ENCODE measurements at regions not wholly inside any gene's neighbourhood (a gene's known extent, or its start where the extent isn't known, plus 50 kb on each side); places are given as distances from the start of the nearest gene placed in this dataset.

- no peak for DNase-seq
- Histone ChIP-seq H3K4me3 (no peak overlapping the region), H3K9ac (ENCODE audit: insufficient read depth in 1 of 2, low read length in 2 of 2) (no peak overlapping the region), H3K27ac (ENCODE audit: low read depth in 1 of 2, low read length in 1 of 2) (no peak overlapping the region), H3K4me1 (ENCODE audit: control insufficient read depth in 5 of 5, insufficient read depth in 5 of 5, low read length in 5 of 5) (no peaks in the 10 kb centered on the region), H3K9me3 (ENCODE audit: control insufficient read depth in 4 of 4, insufficient read depth in 3 of 4, low read length in 3 of 4) (peaks cover 0 to 3% (median 0%) of the 10 kb centered on the region in 4 donors), H3K36me3 (ENCODE audit: control insufficient read depth in 4 of 4, insufficient read depth in 4 of 4, low read length in 4 of 4) (no peaks in the 10 kb centered on the region), H3K27me3 (ENCODE audit: control insufficient read depth in 3 of 3, insufficient read depth in 3 of 3, low read length in 2 of 3) (no peaks in the 10 kb centered on the region)
- TF ChIP-seq CTCF (IDR thresholded peaks at IDR 0.05; ENCODE audit: control extremely low read depth, extremely low read depth) = no peak
- ATAC-seq (ENCODE audit: insufficient read depth, low FRiP score) = no peak
Measured at GRCh38 chr11:111104185-111104584, 141.3 kb upstream of the POU2AF2 start.

GRCh38 chr11:111101881-111102280 lies 143.6 kb upstream of the POU2AF2 start:
- DNase-seq (peak in 2 of 3 donors; percentile 67 to 76), ATAC-seq (ENCODE audit: insufficient read depth, low FRiP score) (no peak)
- Histone ChIP-seq H3K4me1 (ENCODE audit: control insufficient read depth in 5 of 5, insufficient read depth in 5 of 5, low read length in 5 of 5) (peaks cover 0 to 1% (median 0%) of the 10 kb centered on the region in 5 donors), H3K4me3 (no peak overlapping the region), H3K9me3 (ENCODE audit: control insufficient read depth in 4 of 4, insufficient read depth in 3 of 4, low read length in 3 of 4) (peaks cover 0 to 3% (median 0%) of the 10 kb centered on the region in 4 donors), H3K9ac (ENCODE audit: insufficient read depth in 1 of 2, low read length in 2 of 2) (no peak overlapping the region), H3K27me3 (ENCODE audit: control insufficient read depth in 3 of 3, insufficient read depth in 3 of 3, low read length in 2 of 3) (no peaks in the 10 kb centered on the region), H3K27ac (ENCODE audit: low read depth in 1 of 2, low read length in 1 of 2) (no peak overlapping the region), H3K36me3 (ENCODE audit: control insufficient read depth in 4 of 4, insufficient read depth in 4 of 4, low read length in 4 of 4) (no peaks in the 10 kb centered on the region)
- no peak for TF ChIP-seq CTCF (IDR thresholded peaks at IDR 0.05; ENCODE audit: control extremely low read depth, extremely low read depth)
- WGBS, 2 donors = 74 to 87% methylated on average over 3 of the region's 3 CpGs

GRCh38 chr11:111099028-111099713 lies 146.4 kb upstream of the POU2AF2 start:
- no peaks in the 10 kb centered on the region for H3K36me3 ChIP-seq (ENCODE audit: control insufficient read depth in 4 of 4, insufficient read depth in 4 of 4, low read length in 4 of 4)
- peaks cover 0 to 3% (median 0%) of the 10 kb centered on the region in 5 donors for H3K4me1 ChIP-seq (ENCODE audit: control insufficient read depth in 5 of 5, insufficient read depth in 5 of 5, low read length in 5 of 5)
- TF ChIP-seq CTCF (IDR thresholded peaks at IDR 0.05; ENCODE audit: control extremely low read depth, extremely low read depth) = no peak
- no peak overlapping the region for H3K9ac ChIP-seq (ENCODE audit: insufficient read depth in 1 of 2, low read length in 2 of 2)
- peaks cover 0 to 3% (median 0%) of the 10 kb centered on the region in 4 donors for H3K9me3 ChIP-seq (ENCODE audit: control insufficient read depth in 4 of 4, insufficient read depth in 3 of 4, low read length in 3 of 4)
- WGBS, 2 donors = 82 to 87% methylated on average over 2 of the region's 2 CpGs
- DNase-seq (no peak), ATAC-seq (ENCODE audit: insufficient read depth, low FRiP score) (no peak)
- no peak overlapping the region for H3K27ac ChIP-seq (ENCODE audit: low read depth in 1 of 2, low read length in 1 of 2)
- H3K27me3 ChIP-seq (ENCODE audit: control insufficient read depth in 3 of 3, insufficient read depth in 3 of 3, low read length in 2 of 3) = no peaks in the 10 kb centered on the region
- no peak overlapping the region for H3K4me3 ChIP-seq

- TF ChIP-seq CTCF (IDR thresholded peaks at IDR 0.05; ENCODE audit: control extremely low read depth, extremely low read depth) = no peak
- no peak overlapping the region for H3K27ac ChIP-seq (ENCODE audit: low read depth in 1 of 2, low read length in 1 of 2)
- no peaks in the 10 kb centered on the region for H3K36me3 ChIP-seq (ENCODE audit: control insufficient read depth in 4 of 4, insufficient read depth in 4 of 4, low read length in 4 of 4)
- H3K27me3 ChIP-seq (ENCODE audit: control insufficient read depth in 3 of 3, insufficient read depth in 3 of 3, low read length in 2 of 3) = no peaks in the 10 kb centered on the region
- DNase-seq (no peak), ATAC-seq (ENCODE audit: insufficient read depth, low FRiP score) (no peak)
- peaks cover 0 to 3% (median 0%) of the 10 kb centered on the region in 5 donors for H3K4me1 ChIP-seq (ENCODE audit: control insufficient read depth in 5 of 5, insufficient read depth in 5 of 5, low read length in 5 of 5)
- H3K9ac ChIP-seq (ENCODE audit: insufficient read depth in 1 of 2, low read length in 2 of 2) = no peak overlapping the region
- peaks cover 0 to 3% (median 0%) of the 10 kb centered on the region in 4 donors for H3K9me3 ChIP-seq (ENCODE audit: control insufficient read depth in 4 of 4, insufficient read depth in 3 of 4, low read length in 3 of 4)
- 88 to 95% methylated on average over 1 of the region's 1 CpG for WGBS, 2 donors
- no peak overlapping the region for H3K4me3 ChIP-seq
Measured at GRCh38 chr11:111098091-111098490, 147.4 kb upstream of the POU2AF2 start.
